K562 (cell line): ENCODE measurements at regions not wholly inside any gene's neighbourhood (a gene's known extent, or its start where the extent isn't known, plus 50 kb on each side); places are given as distances from the start of the nearest gene placed in this dataset.

ENCODE experiments used
- ATAC-seq: fragments of 200-7000 bp; cut with Tn5 transposase; 3 replicates; pipeline ENCODE4 v1.9.1; 2020; ENCODE audit warnings: moderate library complexity
- BruUV-seq: library from RNA; stranded (reverse); fragments of 400-500 nt; replicated peaks from 2 replicates; lab custom pipeline; 2021; lab: Mats Ljungman, UMichigan
- CTCF ChIA-PET: fragments of 300-600 bp; formaldehyde crosslinking; extraction: SDS; loops from one replicate; lab custom pipeline; 2021; ENCODE audit warnings: low intra/inter-chr PET ratio; lab: Yijun Ruan, JAX
- POLR2A ChIA-PET: fragments of 300-600, 350-650 bp; sonication (Branson Sonifier 250); formaldehyde crosslinking; extraction: SDS; loops from one replicate; lab custom pipeline; 2021; ENCODE audit warnings: antibody characterized with exemption, inconsistent platforms; lab: Yijun Ruan, JAX
- DNase-seq, 4 experiments: peaks; one replicate each; pipeline versions ENCODE4 v3.0.0 to v3.0.0-alpha.2; 2011 to 2018; ENCODE audit warnings: low spot score in 3 of 4, mixed read lengths in 3 of 4; ENCODE audit errors: extremely low read depth in 1 of 4
- FAIRE-seq: peaks from 2 replicates; lab custom pipeline; 2011; peaks lifted over from hg19 to GRCh38; lab: Jason Lieb, UNC
- H2AFZ ChIP-seq: 2 replicates; pipeline ENCODE4 v1.6.0; 2011; ENCODE audit warnings: low read depth, low read length, control low read depth, inconsistent platforms
- H3K27ac ChIP-seq: fragments of 200-600 bp; 3 replicates; pipeline ENCODE4 v1.8.0; 2011; ENCODE audit warnings: low read depth, mild to moderate bottlenecking, control low read depth, inconsistent platforms, low read length, moderate library complexity, mixed read lengths; ENCODE audit errors: extremely low read depth
- H3K27me3 ChIP-seq, 2 experiments: fragments of 300-600 bp in 1 of 2; 2 replicates in 1 of 2; 3 replicates in 1 of 2; pipeline versions ENCODE4 v1.6.0 to v1.8.0; 2011; ENCODE audit warnings: inconsistent platforms in 2 of 2, low read length in 2 of 2, mild to moderate bottlenecking in 1 of 2, mixed read lengths in 1 of 2, moderate library complexity in 1 of 2; ENCODE audit not compliant: control insufficient read depth in 2 of 2, insufficient read depth in 2 of 2
- H3K36me3 ChIP-seq: fragments of 300-600 bp; 3 replicates; pipeline ENCODE4 v1.8.0; 2011; ENCODE audit warnings: mild to moderate bottlenecking, low read length, inconsistent platforms; ENCODE audit not compliant: control insufficient read depth, insufficient read depth
- H3K4me1 ChIP-seq, 2 experiments: fragments of 200-600 bp in 1 of 2; replicated peaks in 1 of 2; 2 replicates in 1 of 2; 3 replicates in 1 of 2; pipeline versions ENCODE4 v1.5.1 to v1.8.0; 2011; ENCODE audit warnings: inconsistent platforms in 2 of 2, low read length in 2 of 2, mild to moderate bottlenecking in 1 of 2, mixed read lengths in 1 of 2, moderate library complexity in 1 of 2; ENCODE audit not compliant: control insufficient read depth in 2 of 2, insufficient read depth in 2 of 2
- H3K4me2 ChIP-seq: 2 replicates; pipeline ENCODE4 v1.6.1; 2011; ENCODE audit warnings: low read length, control low read depth, inconsistent platforms, mixed read lengths; ENCODE audit not compliant: insufficient read depth
- H3K4me3 ChIP-seq: fragments of 200-600 bp; sonication (generic), shearing (Covaris generic); 2 replicates; pipeline ENCODE4 v1.5.1; 2016; ENCODE audit warnings: control low read depth, inconsistent platforms
- H3K79me2 ChIP-seq: fragments of 200-600 bp; 3 replicates; pipeline ENCODE4 v1.8.0; 2011; ENCODE audit warnings: low read length, inconsistent platforms; ENCODE audit not compliant: control insufficient read depth, insufficient read depth
- H3K9ac ChIP-seq, 2 experiments: 2 replicates each; pipeline versions ENCODE4 v1.6.0 to v1.6.1; 2011; ENCODE audit warnings: low read depth in 2 of 2, low read length in 2 of 2, control low read depth in 1 of 2, inconsistent platforms in 1 of 2, mild to moderate bottlenecking in 1 of 2, mixed read lengths in 1 of 2; ENCODE audit not compliant: insufficient read depth in 1 of 2
- H3K9me1 ChIP-seq: one replicate; pipeline ENCODE4 v1.6.0; 2011; ENCODE audit warnings: inconsistent platforms, mild to moderate bottlenecking, low read length, moderate library complexity; ENCODE audit not compliant: control insufficient read depth, insufficient read depth
- H3K9me3 ChIP-seq: replicated peaks from 2 replicates; pipeline ENCODE4 v1.5.1; 2011; ENCODE audit warnings: low read depth, low read length, inconsistent platforms; ENCODE audit not compliant: control insufficient read depth, insufficient read depth
- H4K20me1 ChIP-seq: replicated peaks from 2 replicates; pipeline ENCODE4 v1.6.1; 2011; ENCODE audit warnings: low read length, inconsistent platforms, mixed read lengths; ENCODE audit not compliant: control insufficient read depth, insufficient read depth
- CTCF ChIP-seq, 3 experiments: IDR thresholded peaks in 2 of 3; conservative IDR thresholded peaks in 1 of 3; 2 replicates each; pipeline ENCODE4 v1.5.1; 2011 to 2012; ENCODE audit warnings: low read length in 3 of 3, mild to moderate bottlenecking in 3 of 3, control low read depth in 2 of 3, improper control_type of control experiment in 1 of 3, inconsistent platforms in 1 of 3, low read depth in 1 of 3, mixed read lengths in 1 of 3, moderate library complexity in 1 of 3; ENCODE audit not compliant: insufficient read depth in 2 of 3
- DIDO1 ChIP-seq: fragments of 450-650 bp; IDR thresholded peaks from 2 replicates; pipeline ENCODE4 v1.6.1; 2016; ENCODE audit warnings: low read depth, missing biosample characterization, missing genetic modification characterization
- FOXP1 ChIP-seq: sonication (generic); formaldehyde crosslinking; IDR thresholded peaks from 2 replicates; pipeline ENCODE4 v1.8.0; 2022; ENCODE audit warnings: mild to moderate bottlenecking, missing genetic modification reagents
- HMG20A ChIP-seq: fragments of 450-650 bp; formaldehyde crosslinking; conservative IDR thresholded peaks from 2 replicates; pipeline ENCODE4 v1.4.0; 2020; ENCODE audit warnings: mild to moderate bottlenecking, mixed read lengths
- KDM2B ChIP-seq: fragments of 250-450 bp; sonication (Bioruptor Pico); IDR thresholded peaks from 2 replicates; pipeline ENCODE4 v1.8.0; 2021; ENCODE audit warnings: mild to moderate bottlenecking, moderate library complexity
- MTA1 ChIP-seq: fragments of 450-650 bp; IDR thresholded peaks from 2 replicates; pipeline ENCODE4 v1.6.1; 2017; ENCODE audit warnings: borderline replicate concordance
- NCOA4 ChIP-seq: fragments of 450-650 bp; IDR thresholded peaks from 2 replicates; pipeline ENCODE4 v1.6.1; 2018; ENCODE audit warnings: mild to moderate bottlenecking; ENCODE audit not compliant: partially characterized antibody
- NRF1 ChIP-seq, 2 experiments: fragments of 450-650 bp; IDR thresholded peaks in 1 of 2; conservative IDR thresholded peaks in 1 of 2; 2 replicates each; pipeline ENCODE4 v1.6.1; 2014; ENCODE audit warnings: mild to moderate bottlenecking in 2 of 2
- RBM25 ChIP-seq: fragments of 200-400 bp; formaldehyde crosslinking; IDR thresholded peaks from 2 replicates; pipeline ENCODE4 v1.6.1; 2018; ENCODE audit warnings: low read length, low read depth, moderate library complexity; ENCODE audit not compliant: severe bottlenecking
- SIX5 ChIP-seq, 2 experiments: IDR thresholded peaks; 2 replicates each; pipeline ENCODE4 v1.6.1; 2011; ENCODE audit warnings: low read length in 2 of 2, borderline replicate concordance in 1 of 2, low read depth in 1 of 2, mild to moderate bottlenecking in 1 of 2, moderate library complexity in 1 of 2; ENCODE audit not compliant: insufficient read depth in 1 of 2
- ZBED1 ChIP-seq: IDR thresholded peaks from 2 replicates; pipeline ENCODE4 v1.6.1; 2014
- ZEB2 ChIP-seq: fragments of 450-650 bp; IDR thresholded peaks from 2 replicates; pipeline ENCODE4 v1.6.1; 2016
- ZNF121 ChIP-seq: sonication (generic); formaldehyde crosslinking; conservative IDR thresholded peaks from 2 replicates; pipeline ENCODE4 v1.8.0; 2022; ENCODE audit warnings: missing genetic modification reagents
- in situ Hi-C: fragments of 300-500 bp; cut with MboI; formaldehyde crosslinking; loops from 4 replicates; pipeline ENCODE4 v1.15.0; 2018; ENCODE audit warnings: inconsistent platforms, mixed read lengths
- intact Hi-C: fragments of 100-400 bp; cut with micrococcal nuclease; formaldehyde crosslinking; loops from 2 replicates; pipeline ENCODE4 v1.14.2; 2022
- TF ChIP-seq, protein P1 (sequence below): fragments of 250-450 bp; sonication (Bioruptor Pico); IDR thresholded peaks from 2 replicates; pipeline ENCODE4 v1.5.1; 2021; ENCODE audit warnings: mild to moderate bottlenecking
- TF ChIP-seq, protein P2 (sequence below): fragments of 250-450 bp; sonication (Bioruptor Pico); IDR thresholded peaks from 2 replicates; pipeline ENCODE4 v1.4.0; 2020; ENCODE audit warnings: borderline replicate concordance
- TF ChIP-seq, protein P3 (sequence below): sonication (generic); formaldehyde crosslinking; IDR thresholded peaks from 2 replicates; pipeline ENCODE4 v1.8.1; 2023; ENCODE audit warnings: mild to moderate bottlenecking, missing genetic modification reagents

- no TSS peak for BruUV-seq
- H2AFZ ChIP-seq, result no peak overlapping the region
- ChIA-PET CTCF (no interaction called here), POLR2A (no interaction called here)
- H3K36me3 ChIP-seq, result no peaks in the 10 kb centered on the region
- no peaks in the 10 kb centered on the region for H3K79me2 ChIP-seq
- FAIRE-seq (no peak), DNase-seq (no peak), ATAC-seq (no peak)
- H3K4me3 ChIP-seq, result no peak overlapping the region
- H3K27ac ChIP-seq, result no peak overlapping the region
- H3K4me2 ChIP-seq, result no peak overlapping the region
- no peaks in the 10 kb centered on the region for H3K9me1 ChIP-seq
- no peaks in the 10 kb centered on the region for H3K9me3 ChIP-seq
- H4K20me1 ChIP-seq, result no peaks in the 10 kb centered on the region
- H3K4me1 ChIP-seq, result no peaks in the 10 kb centered on the region; a peak in 1 of 5 replicates
- H3K9ac ChIP-seq, result no peak overlapping the region
- intact Hi-C loops, result no loop called here
- H3K27me3 ChIP-seq, result no peaks in the 10 kb centered on the region
- in situ Hi-C loops, result no loop called here
- no peak for TF ChIP-seq SIX5 (IDR thresholded peaks at IDR 0.05; ENCODE audit: borderline replicate concordance in 1 of 2, insufficient read depth in 1 of 2, low read depth in 1 of 2, low read length in 2 of 2)
- TF ChIP-seq, protein P1, sequence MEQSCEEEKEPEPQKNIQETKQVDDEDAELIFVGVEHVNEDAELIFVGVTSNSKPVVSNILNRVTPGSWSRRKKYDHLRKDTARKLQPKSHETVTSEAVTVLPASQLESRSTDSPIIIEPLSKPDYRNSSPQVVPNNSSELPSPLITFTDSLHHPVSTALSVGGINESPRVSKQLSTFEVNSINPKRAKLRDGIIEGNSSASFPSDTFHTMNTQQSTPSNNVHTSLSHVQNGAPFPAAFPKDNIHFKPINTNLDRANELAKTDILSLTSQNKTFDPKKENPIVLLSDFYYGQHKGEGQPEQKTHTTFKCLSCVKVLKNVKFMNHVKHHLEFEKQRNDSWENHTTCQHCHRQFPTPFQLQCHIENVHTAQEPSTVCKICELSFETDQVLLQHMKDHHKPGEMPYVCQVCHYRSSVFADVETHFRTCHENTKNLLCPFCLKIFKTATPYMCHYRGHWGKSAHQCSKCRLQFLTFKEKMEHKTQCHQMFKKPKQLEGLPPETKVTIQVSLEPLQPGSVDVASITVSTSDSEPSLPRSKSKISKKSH (CRISPR knock-in tag), result no peak
- no peak for TF ChIP-seq HMG20A (CRISPR knock-in tag)
- no peak for TF ChIP-seq MTA1
- TF ChIP-seq ZNF121 (CRISPR knock-in tag), result no peak
- TF ChIP-seq CTCF (IDR thresholded peaks at IDR 0.05 in 2 of 3, conservative IDR thresholded peaks at IDR 0.05 in 1 of 3; ENCODE audit: insufficient read depth in 2 of 3, low read depth in 1 of 3, low read length in 3 of 3), result no peak
- no peak for TF ChIP-seq DIDO1 (tag)
- TF ChIP-seq KDM2B, result no peak
- no peak for TF ChIP-seq NRF1 (conservative IDR thresholded peaks at IDR 0.05 in 1 of 2, IDR thresholded peaks at IDR 0.05 in 1 of 2)
- TF ChIP-seq ZEB2, result no peak
- TF ChIP-seq, protein P2, sequence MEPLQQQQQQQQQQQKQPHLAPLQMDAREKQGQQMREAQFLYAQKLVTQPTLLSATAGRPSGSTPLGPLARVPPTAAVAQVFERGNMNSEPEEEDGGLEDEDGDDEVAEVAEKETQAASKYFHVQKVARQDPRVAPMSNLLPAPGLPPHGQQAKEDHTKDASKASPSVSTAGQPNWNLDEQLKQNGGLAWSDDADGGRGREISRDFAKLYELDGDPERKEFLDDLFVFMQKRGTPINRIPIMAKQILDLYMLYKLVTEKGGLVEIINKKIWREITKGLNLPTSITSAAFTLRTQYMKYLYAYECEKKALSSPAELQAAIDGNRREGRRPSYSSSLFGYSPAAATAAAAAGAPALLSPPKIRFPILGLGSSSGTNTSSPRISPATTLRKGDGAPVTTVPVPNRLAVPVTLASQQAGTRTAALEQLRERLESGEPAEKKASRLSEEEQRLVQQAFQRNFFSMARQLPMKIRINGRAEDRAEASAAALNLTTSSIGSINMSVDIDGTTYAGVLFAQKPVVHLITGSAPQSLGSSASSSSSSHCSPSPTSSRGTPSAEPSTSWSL, result no peak
- TF ChIP-seq RBM25, result no peak
- TF ChIP-seq ZBED1, result no peak
- TF ChIP-seq, protein P3, sequence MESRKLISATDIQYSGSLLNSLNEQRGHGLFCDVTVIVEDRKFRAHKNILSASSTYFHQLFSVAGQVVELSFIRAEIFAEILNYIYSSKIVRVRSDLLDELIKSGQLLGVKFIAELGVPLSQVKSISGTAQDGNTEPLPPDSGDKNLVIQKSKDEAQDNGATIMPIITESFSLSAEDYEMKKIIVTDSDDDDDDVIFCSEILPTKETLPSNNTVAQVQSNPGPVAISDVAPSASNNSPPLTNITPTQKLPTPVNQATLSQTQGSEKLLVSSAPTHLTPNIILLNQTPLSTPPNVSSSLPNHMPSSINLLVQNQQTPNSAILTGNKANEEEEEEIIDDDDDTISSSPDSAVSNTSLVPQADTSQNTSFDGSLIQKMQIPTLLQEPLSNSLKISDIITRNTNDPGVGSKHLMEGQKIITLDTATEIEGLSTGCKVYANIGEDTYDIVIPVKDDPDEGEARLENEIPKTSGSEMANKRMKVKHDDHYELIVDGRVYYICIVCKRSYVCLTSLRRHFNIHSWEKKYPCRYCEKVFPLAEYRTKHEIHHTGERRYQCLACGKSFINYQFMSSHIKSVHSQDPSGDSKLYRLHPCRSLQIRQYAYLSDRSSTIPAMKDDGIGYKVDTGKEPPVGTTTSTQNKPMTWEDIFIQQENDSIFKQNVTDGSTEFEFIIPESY (CRISPR knock-in tag), result no peak
- TF ChIP-seq FOXP1, result no peak
- no peak for TF ChIP-seq NCOA4
Observed at GRCh38 chr22:34902335-34902734, 163.6 kb upstream of the ISX start.
